ENCODE measurements at regions not wholly inside any gene's neighbourhood (a gene's known extent, or its start where the extent isn't known, plus 50 kb on each side); places are given as distances from the start of the nearest gene placed in this dataset.
"Not testable (repeated sequence)": the region's sequence is repeated elsewhere in the genome, so short reads cannot be mapped to it uniquely, and the experiment has no call there.

- no peak for DNase-seq (ENCODE audit: low read depth)
Observed at GRCh38 chr1:183753464-183753891, 51.4 kb upstream of the RGL1 start.

- DNase-seq (ENCODE audit: low read depth), result no peak
Observed at GRCh38 chr1:183744132-183744913, 60.6 kb upstream of the RGL1 start.

DNA sequence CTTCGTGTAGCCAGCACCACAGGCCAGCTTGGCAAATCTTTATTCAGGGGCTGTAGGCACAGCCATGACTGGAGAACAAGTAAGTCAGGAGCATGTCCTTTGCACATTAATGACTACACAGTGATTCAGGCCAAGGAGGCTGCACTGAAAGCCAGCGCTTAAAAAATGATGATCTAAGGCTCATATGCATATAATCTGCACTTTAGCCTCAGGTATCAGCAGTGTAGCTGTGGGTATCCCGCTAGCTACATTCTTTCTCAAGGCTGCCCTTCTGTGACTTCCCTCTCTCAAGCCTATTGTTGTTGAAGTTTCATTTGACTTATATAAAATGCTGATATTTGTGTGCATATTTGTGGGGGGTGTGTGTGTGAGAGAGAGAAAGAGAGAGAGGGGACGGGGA, 62.6 kb upstream of the RGL1 start:
- no peak for DNase-seq (ENCODE audit: low read depth)

DNA sequence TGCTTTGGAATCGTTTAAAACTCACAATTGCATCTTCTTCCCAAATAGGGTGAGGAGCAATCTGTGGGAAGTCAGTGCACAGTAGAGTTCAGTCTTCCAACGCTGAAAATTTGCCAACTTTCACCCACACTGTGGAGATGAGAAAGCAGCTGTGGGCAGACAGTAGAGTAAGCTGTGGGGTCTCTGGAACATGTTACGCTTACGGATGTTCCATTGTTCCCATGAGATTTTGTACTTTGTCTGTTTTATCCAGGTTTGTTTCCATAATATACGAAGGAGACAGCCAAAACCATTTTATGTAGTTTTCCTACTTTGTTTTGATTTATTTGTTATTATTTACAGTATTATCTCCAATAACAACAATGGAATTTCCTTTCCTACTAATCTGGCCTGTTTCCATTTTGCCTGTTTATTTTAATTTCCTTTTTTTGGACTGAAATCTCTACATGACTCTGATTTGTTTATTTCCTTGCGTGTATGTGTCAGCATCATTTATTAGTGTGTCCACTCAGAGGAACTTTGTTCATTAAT, 65.1 kb upstream of the RGL1 start:
- no peak for DNase-seq (ENCODE audit: low read depth)

DNA sequence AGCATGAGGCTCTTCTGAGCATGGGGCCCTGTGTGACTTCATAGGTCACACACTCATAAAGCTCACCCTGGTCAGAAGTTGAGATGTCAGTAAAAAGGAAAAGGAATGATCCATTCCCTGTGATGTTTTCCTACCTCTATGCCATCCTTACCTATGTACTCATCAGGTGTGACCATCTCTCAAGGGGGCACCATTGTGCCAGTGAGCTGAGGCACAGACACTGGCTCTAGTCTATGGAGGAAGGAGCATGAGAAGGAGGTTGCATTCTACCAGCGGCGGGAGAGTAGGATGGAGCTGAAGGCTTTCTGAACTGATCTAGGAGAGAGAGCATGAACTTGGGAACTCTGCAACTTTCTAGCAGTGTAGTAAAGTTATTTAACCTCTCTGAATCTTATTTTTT, 65.8 kb upstream of the RGL1 start:
- DNase-seq (ENCODE audit: low read depth), result no peak

GRCh38 chr1:183737916-183738315, 67.0 kb upstream of the RGL1 start:
- DNase-seq (ENCODE audit: low read depth), result not testable (repeated sequence)

DNA sequence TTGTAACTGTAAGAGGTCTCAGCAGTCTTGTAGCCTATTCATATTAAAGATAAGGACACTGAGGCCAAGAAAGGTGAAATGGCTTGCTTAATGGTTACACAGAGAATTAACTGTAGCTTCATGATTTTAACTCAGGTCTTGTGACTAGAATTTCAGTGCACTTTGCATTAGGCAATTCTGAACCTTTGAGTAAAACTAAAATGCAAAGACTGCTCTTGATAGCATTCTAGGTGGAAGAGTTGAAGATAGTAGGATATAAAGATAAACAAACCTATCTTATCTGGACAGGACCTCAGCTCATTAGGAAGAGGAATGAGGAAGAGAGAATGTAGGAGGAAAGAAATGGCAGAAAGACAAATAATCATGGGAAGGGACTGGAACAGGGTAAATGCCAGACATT, 68.6 kb upstream of the RGL1 start:
- no peak for DNase-seq (ENCODE audit: low read depth)

- no peak for DNase-seq (ENCODE audit: low read depth)
Observed at GRCh38 chr1:183735069-183735860, 69.7 kb upstream of the RGL1 start.

- no peak for DNase-seq (ENCODE audit: low read depth)
Observed at GRCh38 chr1:183734543-183735036, 70.3 kb upstream of the RGL1 start.

- no peak for DNase-seq (ENCODE audit: low read depth)
Observed at GRCh38 chr1:183733715-183734114, 71.2 kb upstream of the RGL1 start.

DNA sequence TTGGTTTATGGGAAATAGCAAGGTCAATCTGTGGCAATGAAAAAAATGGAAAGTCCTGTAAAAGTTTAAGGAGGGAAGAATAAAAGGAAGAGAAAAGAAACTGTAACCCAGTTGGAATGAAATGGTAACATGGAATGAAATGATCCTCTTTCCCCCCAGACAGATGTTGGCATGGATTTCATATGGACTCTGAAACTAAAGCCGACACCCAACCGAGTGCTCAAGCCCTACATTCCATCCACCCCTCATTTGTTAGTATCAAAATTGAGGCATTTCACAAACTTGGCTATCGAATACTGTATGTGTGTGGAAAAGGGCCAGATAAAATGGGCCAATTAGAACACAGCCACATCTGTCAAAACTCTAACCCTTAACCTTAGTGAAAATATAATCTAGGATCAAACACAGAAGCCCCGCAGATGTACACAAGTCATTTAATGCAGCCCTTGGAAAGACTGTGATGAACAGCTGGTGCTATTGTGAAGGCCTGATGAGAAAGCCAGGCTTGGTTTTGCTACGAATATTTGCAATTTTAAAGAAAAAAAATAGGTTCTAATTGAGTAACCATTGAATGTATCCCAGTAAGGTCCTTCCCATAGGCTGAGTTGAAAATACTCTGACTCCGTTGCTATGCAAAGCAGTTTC, 72.6 kb upstream of the RGL1 start:
- no peak for DNase-seq (ENCODE audit: low read depth)

- DNase-seq (ENCODE audit: low read depth), result no peak
Observed at GRCh38 chr1:183730886-183731573, 73.9 kb upstream of the RGL1 start.

DNA sequence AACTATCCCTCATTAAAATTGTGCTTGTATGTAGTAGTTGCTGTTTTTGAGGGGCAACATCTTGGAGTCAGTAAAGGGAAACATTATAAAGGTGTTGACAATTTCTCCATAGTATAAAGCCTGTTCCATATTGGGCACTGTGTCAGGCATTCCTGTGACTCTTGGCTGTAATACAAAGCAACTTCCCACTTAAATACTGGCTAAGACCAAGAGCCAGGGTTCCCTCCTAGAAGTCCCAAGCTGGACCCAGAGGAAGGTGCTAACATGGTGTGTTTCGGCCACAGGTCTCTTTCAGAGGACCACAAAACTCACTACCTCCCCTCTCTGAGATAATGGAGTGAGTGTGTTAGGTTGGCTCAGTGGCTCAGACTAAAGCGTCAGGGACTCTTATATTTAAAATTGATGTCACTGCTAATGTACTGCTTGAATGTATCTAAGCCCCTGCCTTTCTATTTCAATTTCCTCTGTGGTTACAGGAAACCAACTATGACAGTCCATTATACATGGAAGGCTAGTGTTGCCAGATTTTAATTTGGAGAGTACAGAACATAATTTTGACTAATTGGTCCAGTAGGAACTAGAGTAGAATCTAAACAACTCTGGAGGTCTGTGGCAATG, 74.7 kb upstream of the RGL1 start:
- no peak for DNase-seq (ENCODE audit: low read depth)

- DNase-seq (ENCODE audit: low read depth), result no peak
Observed at GRCh38 chr1:183726825-183727224, 73.7 kb upstream of the APOBEC4 start.

GRCh38 chr1:183724350-183725042, 71.4 kb upstream of the APOBEC4 start:
- DNase-seq (ENCODE audit: low read depth), result no peak

DNA sequence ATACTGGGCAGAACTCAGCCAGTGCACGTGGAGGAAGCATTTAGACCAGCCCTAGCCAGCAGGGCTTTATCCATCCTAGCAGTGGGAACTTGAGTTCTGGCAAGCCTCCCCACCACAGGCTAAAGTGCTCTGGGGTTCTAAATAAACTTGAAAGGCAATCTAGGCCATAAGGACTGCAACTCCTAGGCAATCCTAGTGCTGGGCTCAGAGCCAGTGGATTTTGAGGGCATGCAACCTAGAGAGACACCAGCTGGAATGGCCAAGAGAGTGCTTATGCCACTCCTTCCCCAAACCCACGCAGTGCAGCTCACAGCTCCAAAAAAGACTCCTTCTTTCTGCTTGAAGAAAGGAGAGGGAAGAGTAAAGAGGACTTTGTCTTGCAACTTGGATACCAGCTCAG, 70.5 kb upstream of the APOBEC4 start:
- no peak for DNase-seq (ENCODE audit: low read depth)

GRCh38 chr1:183721041-183721440, 67.9 kb upstream of the APOBEC4 start:
- no peak for DNase-seq (ENCODE audit: low read depth)

DNA sequence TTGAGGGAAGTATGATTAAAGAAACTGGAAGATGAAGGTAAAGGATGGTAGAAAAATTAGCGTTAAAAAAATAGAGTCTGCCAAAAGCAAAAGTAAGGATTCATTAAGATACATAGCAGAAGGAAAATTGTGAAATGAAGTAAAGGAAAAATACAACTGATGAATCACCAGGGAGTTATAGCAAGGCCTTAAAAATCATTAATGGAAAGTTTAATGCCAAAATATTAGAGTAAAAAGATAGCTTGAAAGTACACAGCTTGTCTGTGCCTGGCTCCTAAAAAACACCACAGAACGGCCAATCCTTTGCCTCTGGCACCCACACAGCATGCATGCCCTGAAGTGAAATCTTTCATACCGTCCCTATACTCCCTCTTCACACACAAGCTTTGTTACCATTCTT, 66.9 kb upstream of the APOBEC4 start:
- no peak for DNase-seq (ENCODE audit: low read depth)

DNA sequence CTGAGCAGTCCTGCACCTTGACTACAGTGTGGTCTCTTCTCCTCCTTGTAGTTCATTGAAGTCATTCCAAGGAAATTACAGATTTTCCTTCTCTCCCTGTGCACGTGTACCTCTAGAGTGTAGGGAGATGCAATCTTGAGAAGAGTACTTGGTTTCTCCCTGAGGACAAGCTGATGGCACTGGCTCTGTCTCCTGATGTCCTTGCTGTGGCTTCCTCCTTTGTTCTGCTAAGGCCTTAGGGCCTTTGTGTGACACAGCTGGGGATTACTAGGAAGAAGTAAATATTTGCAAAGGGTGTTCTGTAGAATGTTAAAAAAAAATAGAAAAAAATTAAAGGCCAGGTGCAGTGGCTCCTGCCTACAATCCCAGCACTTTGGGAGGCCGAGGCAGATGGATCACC, 66.2 kb upstream of the APOBEC4 start:
- DNase-seq (ENCODE audit: low read depth), result no peak

DNA sequence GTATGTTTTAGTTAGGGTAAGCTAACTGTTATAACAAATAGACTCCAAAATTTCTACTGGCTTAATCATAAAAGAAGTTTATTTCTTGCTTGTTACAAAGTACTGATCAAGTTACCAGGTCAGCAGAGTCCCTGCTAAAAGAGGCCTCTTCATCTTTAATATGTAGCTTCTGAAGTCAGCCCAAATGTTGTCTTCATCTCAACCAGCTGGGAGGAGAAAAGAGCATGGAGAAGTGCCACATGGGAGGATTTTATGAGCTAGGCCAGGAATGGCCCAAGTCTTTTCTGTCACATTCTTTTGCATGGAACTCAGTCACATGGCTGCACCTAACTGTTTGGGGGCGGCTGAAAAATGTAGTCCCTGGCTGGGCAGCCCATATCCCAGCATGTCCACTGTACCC, 63.2 kb upstream of the APOBEC4 start:
- DNase-seq (ENCODE audit: low read depth), result no peak
